Hepatocyte (in vitro differentiated cells): ENCODE measurements at regions not wholly inside any gene's neighbourhood (a gene's known extent, or its start where the extent isn't known, plus 50 kb on each side); places are given as distances from the start of the nearest gene placed in this dataset.
"Not testable (repeated sequence)": the region's sequence is repeated elsewhere in the genome, so short reads cannot be mapped to it uniquely, and the experiment has no call there.

Source experiments
- DNase-seq: peaks from one replicate; pipeline ENCODE4 v3.0.0-alpha.2; 2016; ENCODE audit warnings: low spot score
- H2AFZ ChIP-seq: fragments of 200-600 bp; sonication (generic); 2 replicates; pipeline ENCODE4 v1.6.0; 2016; ENCODE audit warnings: antibody characterized with exemption, mild to moderate bottlenecking
- H3K27ac ChIP-seq: fragments of 200-600 bp; sonication (generic); 2 replicates; pipeline ENCODE4 v1.5.1; 2016; ENCODE audit warnings: mild to moderate bottlenecking
- H3K27me3 ChIP-seq: fragments of 200-600 bp; sonication (generic); 2 replicates; pipeline ENCODE4 v1.6.1; 2016
- H3K36me3 ChIP-seq: fragments of 200-600 bp; sonication (generic); replicated peaks from 2 replicates; pipeline ENCODE4 v1.5.1; 2016; ENCODE audit warnings: low read depth; ENCODE audit not compliant: insufficient read depth
- H3K4me1 ChIP-seq: fragments of 200-600 bp; sonication (generic); 2 replicates; pipeline ENCODE4 v1.5.1; 2016; ENCODE audit warnings: mild to moderate bottlenecking, moderate library complexity; ENCODE audit not compliant: insufficient read depth
- H3K4me2 ChIP-seq: fragments of 200-600 bp; sonication (generic); 2 replicates; pipeline ENCODE4 v1.6.0; 2016
- H3K4me3 ChIP-seq: fragments of 200-600 bp; sonication (generic); 2 replicates; pipeline ENCODE4 v1.5.1; 2016; ENCODE audit warnings: mild to moderate bottlenecking
- H3K79me2 ChIP-seq: fragments of 200-600 bp; sonication (generic); 2 replicates; pipeline ENCODE4 v1.6.0; 2017; ENCODE audit warnings: mild to moderate bottlenecking
- H3K9me2 ChIP-seq: fragments of 200-600 bp; sonication (generic); replicated peaks from 2 replicates; pipeline ENCODE4 v1.6.0; 2017; ENCODE audit warnings: mild to moderate bottlenecking; ENCODE audit not compliant: insufficient read depth
- H3K9me3 ChIP-seq: fragments of 200-600 bp; sonication (generic); 2 replicates; pipeline ENCODE4 v1.5.1; 2016; ENCODE audit warnings: low read depth, mild to moderate bottlenecking
- H4K20me1 ChIP-seq: fragments of 200-600 bp; sonication (generic); 2 replicates; pipeline ENCODE4 v1.6.0; 2016; ENCODE audit warnings: mild to moderate bottlenecking; ENCODE audit not compliant: insufficient read depth, poor library complexity, severe bottlenecking
- EZH2 ChIP-seq: fragments of 200-600 bp; sonication (generic); IDR thresholded peaks from 2 replicates; pipeline ENCODE4 v1.6.1; 2016; ENCODE audit warnings: antibody characterized with exemption, mild to moderate bottlenecking, borderline replicate concordance
- EZH2phosphoT487 ChIP-seq: fragments of 200-600 bp; sonication (generic); IDR thresholded peaks from one replicate; pipeline ENCODE4 v1.6.1; 2018; ENCODE audit warnings: antibody characterized with exemption, mild to moderate bottlenecking, low read depth, moderate library complexity; ENCODE audit not compliant: unreplicated experiment, severe bottlenecking
- WGBS: methylation state at CpG from one replicate; pipeline ENCODE4 v1.1.6; 2016; ENCODE audit warnings: low lambda C conversion rate; ENCODE audit errors: missing lambda C conversion rate; 5-methylcytosine and 5-hydroxymethylcytosine counted together
- TF ChIP-seq, protein P1 (sequence below): fragments of 200-600 bp; sonication (generic); IDR thresholded peaks from 2 replicates; pipeline ENCODE4 v1.5.1; 2016; ENCODE audit warnings: antibody characterized with exemption, mild to moderate bottlenecking; ENCODE audit not compliant: poor library complexity

GRCh38 chr3:166864473-166865467 lies 515.3 kb downstream of the ZBBX start:
- Histone ChIP-seq H3K27ac (no peak overlapping the region), H3K9me3 (no peaks in the 10 kb centered on the region), H4K20me1 (no peaks in the 10 kb centered on the region), H3K79me2 (no peaks in the 10 kb centered on the region), H3K4me2 (no peak overlapping the region), H2AFZ (no peak overlapping the region), H3K36me3 (no peaks in the 10 kb centered on the region), H3K4me3 (no peak overlapping the region), H3K9me2 (no peaks in the 10 kb centered on the region), H3K27me3 (no peaks in the 10 kb centered on the region), H3K4me1 (no peaks in the 10 kb centered on the region)
- 95% methylated on average over 10 of the region's 10 CpGs for WGBS
- TF ChIP-seq, protein P1, sequence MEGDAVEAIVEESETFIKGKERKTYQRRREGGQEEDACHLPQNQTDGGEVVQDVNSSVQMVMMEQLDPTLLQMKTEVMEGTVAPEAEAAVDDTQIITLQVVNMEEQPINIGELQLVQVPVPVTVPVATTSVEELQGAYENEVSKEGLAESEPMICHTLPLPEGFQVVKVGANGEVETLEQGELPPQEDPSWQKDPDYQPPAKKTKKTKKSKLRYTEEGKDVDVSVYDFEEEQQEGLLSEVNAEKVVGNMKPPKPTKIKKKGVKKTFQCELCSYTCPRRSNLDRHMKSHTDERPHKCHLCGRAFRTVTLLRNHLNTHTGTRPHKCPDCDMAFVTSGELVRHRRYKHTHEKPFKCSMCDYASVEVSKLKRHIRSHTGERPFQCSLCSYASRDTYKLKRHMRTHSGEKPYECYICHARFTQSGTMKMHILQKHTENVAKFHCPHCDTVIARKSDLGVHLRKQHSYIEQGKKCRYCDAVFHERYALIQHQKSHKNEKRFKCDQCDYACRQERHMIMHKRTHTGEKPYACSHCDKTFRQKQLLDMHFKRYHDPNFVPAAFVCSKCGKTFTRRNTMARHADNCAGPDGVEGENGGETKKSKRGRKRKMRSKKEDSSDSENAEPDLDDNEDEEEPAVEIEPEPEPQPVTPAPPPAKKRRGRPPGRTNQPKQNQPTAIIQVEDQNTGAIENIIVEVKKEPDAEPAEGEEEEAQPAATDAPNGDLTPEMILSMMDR: no peak
- no peak for TF ChIP-seq EZH2phosphoT487
- no peak for TF ChIP-seq EZH2
- no peak for DNase-seq

DNA sequence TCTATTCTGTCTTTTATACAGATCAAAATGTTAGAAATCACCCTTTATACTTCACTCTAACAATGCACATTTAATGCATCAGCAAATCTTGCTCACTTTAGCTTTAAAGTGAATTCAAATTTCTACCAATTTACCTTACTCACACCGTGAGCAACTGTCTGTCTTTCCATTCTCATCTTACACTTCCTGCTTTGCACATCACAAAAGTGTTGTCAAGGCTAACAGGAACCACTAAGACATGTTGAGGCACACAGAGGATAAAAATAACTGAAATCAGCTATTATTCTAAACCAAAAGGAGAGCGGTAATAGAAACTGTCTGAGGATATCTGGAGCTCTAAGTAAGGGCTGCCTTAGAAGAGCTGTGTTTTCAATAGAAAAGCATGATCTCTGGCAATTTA lies 519.9 kb downstream of the ZBBX start:
- no peaks in the 10 kb centered on the region for H3K36me3 ChIP-seq
- no peak overlapping the region for H3K4me2 ChIP-seq
- no peak overlapping the region for H3K4me3 ChIP-seq
- no peaks in the 10 kb centered on the region for H4K20me1 ChIP-seq
- H3K9me3 ChIP-seq: no peaks in the 10 kb centered on the region
- no peak overlapping the region for H3K27ac ChIP-seq
- 90% methylated on average over 2 of the region's 2 CpGs for WGBS
- no peak overlapping the region for H2AFZ ChIP-seq
- no peaks in the 10 kb centered on the region for H3K4me1 ChIP-seq
- DNase-seq: no peak
- no peaks in the 10 kb centered on the region for H3K79me2 ChIP-seq
- no peak for TF ChIP-seq EZH2
- TF ChIP-seq EZH2phosphoT487: no peak
- TF ChIP-seq, protein P1: no peak
- no peaks in the 10 kb centered on the region for H3K9me2 ChIP-seq
- H3K27me3 ChIP-seq: no peaks in the 10 kb centered on the region

- H3K9me2 ChIP-seq: no peaks in the 10 kb centered on the region
- H3K27ac ChIP-seq: no peak overlapping the region
- H3K4me2 ChIP-seq: no peak overlapping the region
- TF ChIP-seq EZH2phosphoT487 (no peak), EZH2 (no peak)
- TF ChIP-seq, protein P1: no peak
- H3K4me1 ChIP-seq: no peaks in the 10 kb centered on the region
- no peaks in the 10 kb centered on the region for H3K36me3 ChIP-seq
- no peaks in the 10 kb centered on the region for H3K9me3 ChIP-seq
- no peak overlapping the region for H3K4me3 ChIP-seq
- H2AFZ ChIP-seq: no peak overlapping the region
- no peak for DNase-seq
- no peaks in the 10 kb centered on the region for H4K20me1 ChIP-seq
- no peaks in the 10 kb centered on the region for H3K79me2 ChIP-seq
- no peaks in the 10 kb centered on the region for H3K27me3 ChIP-seq
Measured at GRCh38 chr3:166844329-166844728, 535.8 kb downstream of the ZBBX start.

DNA sequence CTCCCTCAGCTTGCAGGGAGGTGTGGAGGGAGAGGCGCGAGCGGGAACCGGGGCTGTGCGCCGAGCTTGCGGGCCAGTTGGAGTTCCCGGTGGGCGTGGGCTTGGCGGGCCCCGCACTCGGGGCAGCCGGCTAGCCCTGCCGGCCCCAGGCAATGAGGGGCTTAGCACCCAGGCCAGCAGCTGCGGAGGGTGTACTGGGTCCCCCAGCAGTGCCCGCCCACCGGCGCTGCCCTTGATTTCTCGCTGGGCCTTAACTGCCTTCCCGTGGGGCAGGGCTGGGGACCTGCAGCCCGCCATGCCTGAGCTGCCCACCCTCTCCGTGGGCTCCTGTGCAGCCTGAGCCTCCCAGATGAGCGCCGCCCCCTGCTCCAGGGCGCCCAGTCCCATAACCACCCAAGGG lies 537.3 kb downstream of the ZBBX start:
- not testable (repeated sequence) for DNase-seq, H3K79me2 ChIP-seq, H3K9me2 ChIP-seq, H2AFZ ChIP-seq, H3K9me3 ChIP-seq, H3K4me2 ChIP-seq, H3K27me3 ChIP-seq, H3K36me3 ChIP-seq, H3K4me1 ChIP-seq, H3K27ac ChIP-seq, H3K4me3 ChIP-seq, H4K20me1 ChIP-seq
- 98% methylated on average over 6 of the region's 25 CpGs for WGBS
